Thyroid gland (tissue), 4 donors: ENCODE measurements at regions not wholly inside any gene's neighbourhood (a gene's known extent, or its start where the extent isn't known, plus 50 kb on each side); places are given as distances from the start of the nearest gene placed in this dataset.

ENCODE experiments used
- DNase-seq, 2 donors: peaks; one replicate each; pipeline ENCODE4 v3.0.0-alpha.2; 2019
- H3K27ac ChIP-seq, 3 donors: fragments of 200-600 bp; sonication (generic); 1 replicate in 2 of 3; 2 replicates in 1 of 3; pipeline ENCODE4 v1.5.1; 2016 to 2019; ENCODE audit warnings: mild to moderate bottlenecking in 1 of 3, moderate library complexity in 1 of 3
- H3K27me3 ChIP-seq: fragments of 200-600 bp; sonication (generic); one replicate; pipeline ENCODE4 v1.5.1; 2019
- H3K36me3 ChIP-seq, 2 donors: fragments of 200-600 bp; sonication (generic); one replicate each; pipeline ENCODE4 v1.5.1; 2016 to 2019
- H3K4me1 ChIP-seq, 2 donors: fragments of 200-600 bp; sonication (generic); one replicate each; pipeline ENCODE4 v1.5.1; 2017 to 2019
- H3K4me3 ChIP-seq, 3 donors: fragments of 200-600 bp; sonication (generic); replicated peaks in 1 of 3; 1 replicate in 2 of 3; 2 replicates in 1 of 3; pipeline ENCODE4 v1.5.1; 2016; ENCODE audit warnings: mild to moderate bottlenecking in 1 of 3
- H3K9me3 ChIP-seq: fragments of 200-600 bp; sonication (generic); one replicate; pipeline ENCODE4 v1.5.1; 2017
- POLR2A ChIP-seq, 2 donors: fragments of 450-650 bp; IDR thresholded peaks; one replicate each; pipeline ENCODE4 v1.6.1; 2017; ENCODE audit warnings: antibody characterized with exemption in 2 of 2, mild to moderate bottlenecking in 2 of 2, moderate library complexity in 1 of 2
- WGBS, 2 donors: methylation state at CpG; one replicate each; pipeline ENCODE4 v1.1.5; 2017; 5-methylcytosine and 5-hydroxymethylcytosine counted together
- intact Hi-C: fragments of 100-400 bp; cut with DNase I; formaldehyde crosslinking; loops from one replicate; pipeline ENCODE4 v1.15.1; 2023
- TF ChIP-seq, protein P1 (sequence below), 6 experiments: fragments of 200-600 bp in 3 of 6; fragments of 450-650 bp in 3 of 6; sonication (generic) in 3 of 6; IDR thresholded peaks; one replicate each; pipeline ENCODE4 v1.5.1; 2016 to 2019; ENCODE audit warnings: antibody characterized with exemption in 6 of 6, mild to moderate bottlenecking in 2 of 6, inconsistent platforms in 1 of 6, moderate library complexity in 1 of 6

GRCh38 chr5:56490971-56491468, 257.9 kb upstream of the ANKRD55 start:
- intact Hi-C loops = no loop called here

GRCh38 chr5:56489272-56489671, 256.1 kb upstream of the ANKRD55 start:
- H3K36me3 ChIP-seq = no peaks in the 10 kb centered on the region
- H3K4me1 ChIP-seq = peaks cover 27 to 36% of the 10 kb centered on the region in 2 donors
- H3K4me3 ChIP-seq = no peak overlapping the region
- no peak for DNase-seq
- WGBS, 2 donors = 83 to 94% methylated on average over 4 of the region's 4 CpGs
- H3K27me3 ChIP-seq = no peaks in the 10 kb centered on the region
- H3K9me3 ChIP-seq = no peaks in the 10 kb centered on the region
- no peak overlapping the region for H3K27ac ChIP-seq
- intact Hi-C loops = loop anchor here (10.0 kb wide), 1 partner anchor 214 kb away; no protein-coding TSS in a partner anchor
- TF ChIP-seq POLR2A (IDR thresholded peaks at IDR 0.05) = no peak
- TF ChIP-seq, protein P1, sequence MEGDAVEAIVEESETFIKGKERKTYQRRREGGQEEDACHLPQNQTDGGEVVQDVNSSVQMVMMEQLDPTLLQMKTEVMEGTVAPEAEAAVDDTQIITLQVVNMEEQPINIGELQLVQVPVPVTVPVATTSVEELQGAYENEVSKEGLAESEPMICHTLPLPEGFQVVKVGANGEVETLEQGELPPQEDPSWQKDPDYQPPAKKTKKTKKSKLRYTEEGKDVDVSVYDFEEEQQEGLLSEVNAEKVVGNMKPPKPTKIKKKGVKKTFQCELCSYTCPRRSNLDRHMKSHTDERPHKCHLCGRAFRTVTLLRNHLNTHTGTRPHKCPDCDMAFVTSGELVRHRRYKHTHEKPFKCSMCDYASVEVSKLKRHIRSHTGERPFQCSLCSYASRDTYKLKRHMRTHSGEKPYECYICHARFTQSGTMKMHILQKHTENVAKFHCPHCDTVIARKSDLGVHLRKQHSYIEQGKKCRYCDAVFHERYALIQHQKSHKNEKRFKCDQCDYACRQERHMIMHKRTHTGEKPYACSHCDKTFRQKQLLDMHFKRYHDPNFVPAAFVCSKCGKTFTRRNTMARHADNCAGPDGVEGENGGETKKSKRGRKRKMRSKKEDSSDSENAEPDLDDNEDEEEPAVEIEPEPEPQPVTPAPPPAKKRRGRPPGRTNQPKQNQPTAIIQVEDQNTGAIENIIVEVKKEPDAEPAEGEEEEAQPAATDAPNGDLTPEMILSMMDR (IDR thresholded peaks at IDR 0.05) = no peak

More at GRCh38 chr5:56490971-56491468, 257.9 kb upstream of the ANKRD55 start:
- Histone ChIP-seq H3K9me3 (no peaks in the 10 kb centered on the region), H3K27me3 (no peaks in the 10 kb centered on the region), H3K27ac (peak overlapping the region; percentile 67 to 93 (median 88)), H3K4me3 (no peak overlapping the region), H3K4me1 (peaks cover 37 to 46% of the 10 kb centered on the region in 2 donors), H3K36me3 (no peaks in the 10 kb centered on the region)
- peak; percentile 83 to 91 for DNase-seq
- TF ChIP-seq POLR2A (IDR thresholded peaks at IDR 0.05) = peak in 1 of 2 donors; percentile 26
- TF ChIP-seq, protein P1 (IDR thresholded peaks at IDR 0.05) = no peak
- 34 to 46% methylated on average over 9 of the region's 9 CpGs for WGBS, 2 donors

DNA sequence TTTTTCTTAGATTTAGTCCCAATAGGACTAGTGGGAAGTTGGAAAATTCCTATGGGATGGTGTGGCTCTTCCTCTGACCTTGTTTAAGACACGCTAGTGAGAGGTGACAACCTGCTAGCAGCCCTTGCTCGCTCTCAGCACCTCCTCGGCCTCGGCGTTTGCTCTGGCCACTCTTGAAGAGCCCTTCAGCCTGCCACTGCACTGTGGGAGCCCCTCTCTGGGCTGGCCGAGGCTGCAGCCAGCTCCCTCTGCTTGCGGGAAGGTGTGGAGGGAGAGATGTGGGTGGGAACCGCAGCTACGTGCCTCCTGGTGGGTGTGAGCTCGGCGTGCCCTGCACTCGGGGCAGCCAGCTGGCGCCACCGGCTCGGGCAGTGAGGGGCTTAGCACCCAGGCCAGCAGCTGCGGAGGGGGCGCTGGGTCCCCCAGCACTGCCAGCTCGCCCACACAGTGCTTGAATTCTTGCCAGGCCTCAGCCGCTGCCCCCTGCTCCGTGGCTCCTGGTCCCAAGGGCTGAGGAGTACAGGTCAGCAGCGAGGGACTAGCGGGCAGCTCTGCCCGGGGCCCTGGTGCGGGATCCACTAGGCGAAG, 254.5 kb upstream of the ANKRD55 start:
- no peak for TF ChIP-seq POLR2A (IDR thresholded peaks at IDR 0.05)
- TF ChIP-seq, protein P1 (IDR thresholded peaks at IDR 0.05) = no peak
- DNase-seq = no peak
- Histone ChIP-seq H3K27me3 (no peaks in the 10 kb centered on the region), H3K9me3 (no peaks in the 10 kb centered on the region), H3K4me3 (no peak overlapping the region), H3K36me3 (no peaks in the 10 kb centered on the region), H3K27ac (no peak overlapping the region), H3K4me1 (peaks cover 13 to 22% of the 10 kb centered on the region in 2 donors)
- 78 to 89% methylated on average over 9 to 13 of the region's 25 CpGs for WGBS, 2 donors
- intact Hi-C loops = loop anchor here (10.0 kb wide), 1 partner anchor 213 kb away; no protein-coding TSS in a partner anchor

- Histone ChIP-seq H3K27me3 (no peaks in the 10 kb centered on the region), H3K27ac (peak overlapping the region in 2 of 3 donors; percentile 95 to 99), H3K9me3 (no peaks in the 10 kb centered on the region), H3K36me3 (no peaks in the 10 kb centered on the region), H3K4me1 (peaks cover 20 to 26% of the 10 kb centered on the region in 2 donors), H3K4me3 (no peak overlapping the region)
- intact Hi-C loops = loop anchor here (10.0 kb wide), 1 partner anchor 208 kb away; no protein-coding TSS in a partner anchor
- TF ChIP-seq, protein P1 (IDR thresholded peaks at IDR 0.05) = no peak
- TF ChIP-seq POLR2A (IDR thresholded peaks at IDR 0.05) = no peak
- no peak for DNase-seq
- 88 to 93% methylated on average over 3 of the region's 3 CpGs for WGBS, 2 donors
These were observed 249.2 kb upstream of the ANKRD55 start for GRCh38 chr5:56482363-56482762.
